Natural killer cell (primary cell): ENCODE measurements at regions not wholly inside any gene's neighbourhood (a gene's known extent, or its start where the extent isn't known, plus 50 kb on each side); places are given as distances from the start of the nearest gene placed in this dataset.
"Not testable (repeated sequence)": the region's sequence is repeated elsewhere in the genome, so short reads cannot be mapped to it uniquely, and the experiment has no call there.

Source experiments
- ATAC-seq, 3 donors: fragments of 150-1000 bp in 2 of 3; fragments of 200-7000 bp in 1 of 3; cut with Tn5 transposase; 1 replicate in 1 of 3; 2 replicates in 2 of 3; pipeline ENCODE4 v1.10.0; 2021; ENCODE audit warnings: mild to moderate bottlenecking in 2 of 3, moderate library complexity in 2 of 3
- DNase-seq, 2 donors: peaks; one replicate each; pipeline versions ENCODE4 v3.0.0 to v3.0.0-alpha.2; 2013 to 2021; ENCODE audit warnings: mixed read lengths in 1 of 2
- H3K27ac ChIP-seq: one replicate; pipeline ENCODE4 v1.5.1; 2013; ENCODE audit warnings: mild to moderate bottlenecking, low read length
- H3K27me3 ChIP-seq: one replicate; pipeline ENCODE4 v1.6.1; 2013; ENCODE audit warnings: low read length; ENCODE audit not compliant: control insufficient read depth, insufficient read depth
- H3K36me3 ChIP-seq: one replicate; pipeline ENCODE4 v1.6.1; 2013; ENCODE audit warnings: low read length; ENCODE audit not compliant: control insufficient read depth, insufficient read depth
- H3K4me1 ChIP-seq: one replicate; pipeline ENCODE4 v1.6.1; 2013; ENCODE audit warnings: low read length; ENCODE audit not compliant: control insufficient read depth, insufficient read depth
- H3K4me3 ChIP-seq: one replicate; pipeline ENCODE4 v1.5.1; 2013; ENCODE audit warnings: low read length
- H3K9me3 ChIP-seq: one replicate; pipeline ENCODE4 v1.6.1; 2013; ENCODE audit warnings: low read length; ENCODE audit not compliant: control insufficient read depth, insufficient read depth
- H3K27ac Mint-ChIP-seq, 2 donors: one replicate each; pipeline ENCODE4 v1.8.0; 2022; ENCODE audit warnings: mild to moderate bottlenecking in 2 of 2, mixed read lengths in 2 of 2, moderate library complexity in 1 of 2
- H3K27me3 Mint-ChIP-seq, 2 donors: one replicate each; pipeline ENCODE4 v1.8.0; 2022; ENCODE audit warnings: low read depth in 2 of 2, mixed read lengths in 2 of 2
- H3K36me3 Mint-ChIP-seq: one replicate; pipeline ENCODE4 v1.8.0; 2022; ENCODE audit warnings: mixed read lengths
- H3K4me1 Mint-ChIP-seq, 2 donors: one replicate each; pipeline ENCODE4 v1.8.0; 2022; ENCODE audit warnings: mixed read lengths in 2 of 2
- H3K4me3 Mint-ChIP-seq: one replicate; pipeline ENCODE4 v1.8.0; 2022; ENCODE audit warnings: mild to moderate bottlenecking, moderate library complexity, mixed read lengths
- H3K9me3 Mint-ChIP-seq, 2 donors: one replicate each; pipeline ENCODE4 v1.8.0; 2022; ENCODE audit warnings: mixed read lengths in 2 of 2
- CTCF ChIP-seq: fragments of 200-600 bp; IDR thresholded peaks from one replicate; pipeline ENCODE4 v1.8.0; 2022; ENCODE audit warnings: antibody characterized with exemption
- WGBS: methylation state at CpG from one replicate; pipeline ENCODE4 v1.1.7; 2013; ENCODE audit warnings: missing lambda C conversion rate; ENCODE audit not compliant: insufficient coverage; 5-methylcytosine and 5-hydroxymethylcytosine counted together
- intact Hi-C: fragments of 100-400 bp; cut with micrococcal nuclease; formaldehyde crosslinking; loops from one replicate; pipeline ENCODE4 v1.14.2; 2022

GRCh38 chr12:88717188-88717587, 136.9 kb upstream of the KITLG start:
- Mint-ChIP-seq H3K36me3 (no peaks in the 10 kb centered on the region), H3K27ac (no peak overlapping the region), H3K4me3 (no peak overlapping the region), H3K27me3 (no peaks in the 10 kb centered on the region), H3K9me3 (peaks cover 7 to 11% of the 10 kb centered on the region in 2 donors), H3K4me1 (no peaks in the 10 kb centered on the region)
- Histone ChIP-seq H3K27ac (no peak overlapping the region), H3K4me1 (no peaks in the 10 kb centered on the region), H3K36me3 (no peaks in the 10 kb centered on the region), H3K9me3 (no peaks in the 10 kb centered on the region), H3K4me3 (no peak overlapping the region), H3K27me3 (no peaks in the 10 kb centered on the region)
- no peak for TF ChIP-seq CTCF
- ATAC-seq = no peak
- no peak for DNase-seq
- intact Hi-C loops = no loop called here

- Histone ChIP-seq H3K4me1 (no peaks in the 10 kb centered on the region), H3K9me3 (no peaks in the 10 kb centered on the region), H3K4me3 (no peak overlapping the region), H3K27me3 (no peaks in the 10 kb centered on the region), H3K36me3 (no peaks in the 10 kb centered on the region), H3K27ac (no peak overlapping the region)
- ATAC-seq (no peak), DNase-seq (no peak)
- H3K27me3 Mint-ChIP-seq = no peaks in the 10 kb centered on the region
- no peak for TF ChIP-seq CTCF
- 72% methylated on average over 1 of the region's 1 CpG for WGBS
- H3K27ac Mint-ChIP-seq = no peak overlapping the region
- no peaks in the 10 kb centered on the region for H3K36me3 Mint-ChIP-seq
- H3K9me3 Mint-ChIP-seq = peaks cover 2 to 6% of the 10 kb centered on the region in 2 donors
- intact Hi-C loops = no loop called here
- H3K4me1 Mint-ChIP-seq = no peaks in the 10 kb centered on the region
- no peak overlapping the region for H3K4me3 Mint-ChIP-seq
Measured at GRCh38 chr12:88716240-88716639, 136.0 kb upstream of the KITLG start.

- Mint-ChIP-seq H3K27me3 (no peaks in the 10 kb centered on the region), H3K27ac (no peak overlapping the region), H3K9me3 (peaks cover 2 to 6% of the 10 kb centered on the region in 2 donors), H3K36me3 (no peaks in the 10 kb centered on the region), H3K4me1 (no peaks in the 10 kb centered on the region), H3K4me3 (no peak overlapping the region)
- DNase-seq (no peak), ATAC-seq (no peak)
- H3K4me1 ChIP-seq = no peaks in the 10 kb centered on the region
- H3K9me3 ChIP-seq = no peaks in the 10 kb centered on the region
- H3K27me3 ChIP-seq = no peaks in the 10 kb centered on the region
- H3K27ac ChIP-seq = no peak overlapping the region
- no peak for TF ChIP-seq CTCF
- WGBS = 51% methylated on average over 2 of the region's 2 CpGs
- H3K36me3 ChIP-seq = no peaks in the 10 kb centered on the region
- no peak overlapping the region for H3K4me3 ChIP-seq
- intact Hi-C loops = no loop called here
Measured at GRCh38 chr12:88715673-88716072, 135.4 kb upstream of the KITLG start.

GRCh38 chr12:88714263-88714882, 134.1 kb upstream of the KITLG start:
- H3K27me3 ChIP-seq, H3K4me1 ChIP-seq, H3K9me3 Mint-ChIP-seq, H3K27me3 Mint-ChIP-seq, H3K9me3 ChIP-seq, DNase-seq, H3K4me3 ChIP-seq, H3K36me3 Mint-ChIP-seq, H3K4me1 Mint-ChIP-seq, H3K36me3 ChIP-seq, H3K4me3 Mint-ChIP-seq, H3K27ac ChIP-seq, H3K27ac Mint-ChIP-seq, intact Hi-C loops, ATAC-seq: not testable (repeated sequence)
- 96% methylated on average over 25 of the region's 25 CpGs for WGBS
